ENCODE measurements at regions not wholly inside any gene's neighbourhood (a gene's known extent, or its start where the extent isn't known, plus 50 kb on each side); places are given as distances from the start of the nearest gene placed in this dataset.

DNA sequence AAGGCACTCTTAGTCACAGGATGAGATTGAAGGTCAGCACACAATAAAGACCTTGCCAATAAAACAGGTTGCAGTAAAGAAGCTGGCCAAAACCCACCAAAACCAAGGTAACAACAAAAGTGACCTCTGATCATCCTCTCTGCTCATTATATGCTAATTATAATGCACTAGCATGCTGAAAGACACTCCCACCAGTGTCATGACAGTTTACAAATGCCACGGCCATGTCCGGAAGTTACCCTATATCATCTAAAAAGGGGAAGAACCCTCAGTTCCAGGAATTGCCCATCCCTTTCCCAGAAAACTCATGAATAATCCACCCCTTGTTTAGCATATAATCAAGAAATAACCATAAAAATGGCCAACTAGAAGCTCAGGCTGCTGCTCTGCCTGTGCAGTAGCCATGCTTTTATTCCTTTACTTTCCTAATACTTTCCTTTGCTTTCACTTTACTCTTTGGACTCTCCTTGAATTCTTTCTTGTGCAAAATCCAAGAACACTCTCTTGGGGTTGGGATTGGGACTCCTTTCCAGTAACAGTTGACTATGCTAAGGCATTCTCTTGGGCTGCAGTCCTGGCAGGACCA lies 527.3 kb upstream of the MAP3K7 start:
- DNase-seq (ENCODE audit: low spot score) = no peak
- TF ChIP-seq, protein P1, sequence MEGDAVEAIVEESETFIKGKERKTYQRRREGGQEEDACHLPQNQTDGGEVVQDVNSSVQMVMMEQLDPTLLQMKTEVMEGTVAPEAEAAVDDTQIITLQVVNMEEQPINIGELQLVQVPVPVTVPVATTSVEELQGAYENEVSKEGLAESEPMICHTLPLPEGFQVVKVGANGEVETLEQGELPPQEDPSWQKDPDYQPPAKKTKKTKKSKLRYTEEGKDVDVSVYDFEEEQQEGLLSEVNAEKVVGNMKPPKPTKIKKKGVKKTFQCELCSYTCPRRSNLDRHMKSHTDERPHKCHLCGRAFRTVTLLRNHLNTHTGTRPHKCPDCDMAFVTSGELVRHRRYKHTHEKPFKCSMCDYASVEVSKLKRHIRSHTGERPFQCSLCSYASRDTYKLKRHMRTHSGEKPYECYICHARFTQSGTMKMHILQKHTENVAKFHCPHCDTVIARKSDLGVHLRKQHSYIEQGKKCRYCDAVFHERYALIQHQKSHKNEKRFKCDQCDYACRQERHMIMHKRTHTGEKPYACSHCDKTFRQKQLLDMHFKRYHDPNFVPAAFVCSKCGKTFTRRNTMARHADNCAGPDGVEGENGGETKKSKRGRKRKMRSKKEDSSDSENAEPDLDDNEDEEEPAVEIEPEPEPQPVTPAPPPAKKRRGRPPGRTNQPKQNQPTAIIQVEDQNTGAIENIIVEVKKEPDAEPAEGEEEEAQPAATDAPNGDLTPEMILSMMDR (IDR thresholded peaks at IDR 0.05; ENCODE audit: extremely low read depth, insufficient read depth, missing control alignments) = no peak
- in situ Hi-C loops (cut with MboI; ENCODE audit: low pct_unique_long_range_greater_than_20kb, low sequenced_read_pairs, unreplicated experiment) = no loop called here

DNA sequence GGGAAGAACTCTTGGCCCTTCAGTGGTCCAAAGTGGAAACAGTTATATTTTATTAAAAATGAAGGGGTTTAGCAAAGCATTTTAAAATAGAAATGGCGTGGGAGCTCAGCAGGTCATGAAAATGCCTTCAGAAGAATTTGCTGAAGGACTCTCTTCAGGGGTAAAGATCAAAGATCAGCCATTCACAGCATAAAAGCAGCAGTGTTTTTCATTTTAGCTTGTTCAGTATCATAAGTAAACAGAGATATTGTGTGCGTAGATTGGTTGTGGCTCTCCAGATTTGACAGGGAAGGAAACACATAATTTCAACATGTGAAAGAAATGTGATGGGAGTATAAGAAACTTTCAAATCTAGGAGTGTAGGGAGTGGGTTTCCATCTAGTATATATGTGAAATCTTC lies 519.2 kb upstream of the MAP3K7 start:
- DNase-seq (ENCODE audit: low spot score) = no peak
- TF ChIP-seq, protein P1 (IDR thresholded peaks at IDR 0.05; ENCODE audit: extremely low read depth, insufficient read depth, missing control alignments) = no peak
- in situ Hi-C loops (cut with MboI; ENCODE audit: low pct_unique_long_range_greater_than_20kb, low sequenced_read_pairs, unreplicated experiment) = no loop called here

DNA sequence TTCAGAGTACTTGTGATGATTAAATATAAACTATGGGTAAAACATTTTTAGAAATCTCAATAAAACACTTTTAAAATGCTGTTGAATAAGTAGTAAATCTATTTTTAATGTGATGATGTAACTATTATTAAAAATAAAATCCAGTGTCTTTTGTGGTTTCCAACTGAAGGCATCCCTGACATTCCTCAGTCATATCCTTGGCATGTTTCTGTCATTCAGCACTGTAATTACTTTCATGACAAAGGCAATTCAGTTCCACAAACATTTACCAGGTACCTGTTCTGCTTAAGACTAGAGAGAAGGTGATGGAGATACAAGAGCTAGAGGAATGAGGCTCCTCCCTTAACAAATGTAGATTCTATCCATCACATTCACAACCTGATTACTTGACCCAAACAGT lies 518.7 kb upstream of the MAP3K7 start:
- in situ Hi-C loops (cut with MboI; ENCODE audit: low pct_unique_long_range_greater_than_20kb, low sequenced_read_pairs, unreplicated experiment) = no loop called here
- TF ChIP-seq, protein P1 (IDR thresholded peaks at IDR 0.05; ENCODE audit: extremely low read depth, insufficient read depth, missing control alignments) = no peak
- DNase-seq (ENCODE audit: low spot score) = no peak

- in situ Hi-C loops (cut with MboI; ENCODE audit: low pct_unique_long_range_greater_than_20kb, low sequenced_read_pairs, unreplicated experiment) = no loop called here
- TF ChIP-seq, protein P1 (IDR thresholded peaks at IDR 0.05; ENCODE audit: extremely low read depth, insufficient read depth, missing control alignments) = no peak
Observed at GRCh38 chr6:91099479-91099878, 512.6 kb upstream of the MAP3K7 start.

GRCh38 chr6:91098006-91098405 lies 511.1 kb upstream of the MAP3K7 start:
- TF ChIP-seq, protein P1 (IDR thresholded peaks at IDR 0.05; ENCODE audit: extremely low read depth, insufficient read depth, missing control alignments) = no peak
- in situ Hi-C loops (cut with MboI; ENCODE audit: low pct_unique_long_range_greater_than_20kb, low sequenced_read_pairs, unreplicated experiment) = no loop called here

More at GRCh38 chr6:91099479-91099878, 512.6 kb upstream of the MAP3K7 start:
- no peak for DNase-seq (ENCODE audit: low spot score)

GRCh38 chr6:91097364-91097763 lies 510.5 kb upstream of the MAP3K7 start:
- in situ Hi-C loops (cut with MboI; ENCODE audit: low pct_unique_long_range_greater_than_20kb, low sequenced_read_pairs, unreplicated experiment) = no loop called here
- TF ChIP-seq, protein P1 (IDR thresholded peaks at IDR 0.05; ENCODE audit: extremely low read depth, insufficient read depth, missing control alignments) = no peak

More at GRCh38 chr6:91098006-91098405, 511.1 kb upstream of the MAP3K7 start:
- DNase-seq (ENCODE audit: low spot score) = no peak

More at GRCh38 chr6:91097364-91097763, 510.5 kb upstream of the MAP3K7 start:
- DNase-seq (ENCODE audit: low spot score) = no peak

Measured in GM13977 (cell line).